Neural progenitor cell (in vitro differentiated cells): ENCODE measurements at regions not wholly inside any gene's neighbourhood (a gene's known extent, or its start where the extent isn't known, plus 50 kb on each side); places are given as distances from the start of the nearest gene placed in this dataset.

ENCODE experiments used
- DNase-seq: peaks from one replicate; pipeline ENCODE4 v3.0.0-alpha.2; 2016; ENCODE audit warnings: low spot score
- H2AFZ ChIP-seq: fragments of 200-600 bp; sonication (generic); replicated peaks from 2 replicates; pipeline ENCODE4 v1.6.1; 2016; ENCODE audit warnings: antibody characterized with exemption
- H3F3A ChIP-seq: fragments of 200-600 bp; sonication (generic); 2 replicates; pipeline ENCODE4 v1.6.1; 2016; ENCODE audit warnings: antibody characterized with exemption, low read depth
- H3K27ac ChIP-seq: fragments of 200-600 bp; sonication (generic); 2 replicates; pipeline ENCODE4 v1.5.1; 2016; ENCODE audit warnings: mild to moderate bottlenecking
- H3K27me3 ChIP-seq: fragments of 200-600 bp; sonication (generic); 2 replicates; pipeline ENCODE4 v1.6.1; 2016; ENCODE audit warnings: mild to moderate bottlenecking, moderate library complexity
- H3K36me3 ChIP-seq: fragments of 200-600 bp; sonication (generic); 2 replicates; pipeline ENCODE4 v1.5.1; 2016
- H3K4me1 ChIP-seq: fragments of 200-600 bp; sonication (generic); 2 replicates; pipeline ENCODE4 v1.6.1; 2016; ENCODE audit warnings: mixed run types
- H3K4me2 ChIP-seq: fragments of 200-600 bp; sonication (generic); 2 replicates; pipeline ENCODE4 v1.6.1; 2016
- H3K4me3 ChIP-seq: fragments of 200-600 bp; sonication (generic); 2 replicates; pipeline ENCODE4 v1.5.1; 2016
- H3K79me2 ChIP-seq: fragments of 200-600 bp; sonication (generic); 2 replicates; pipeline ENCODE4 v1.6.1; 2016; ENCODE audit warnings: low read depth
- H3K9ac ChIP-seq: fragments of 200-600 bp; sonication (generic); 2 replicates; pipeline ENCODE4 v1.6.1; 2016
- H3K9me3 ChIP-seq: fragments of 200-600 bp; sonication (generic); 2 replicates; pipeline ENCODE4 v1.5.1; 2016; ENCODE audit warnings: low read depth
- H4K20me1 ChIP-seq: fragments of 200-600 bp; sonication (generic); 2 replicates; pipeline ENCODE4 v1.6.1; 2016; ENCODE audit warnings: low read depth
- H3K27ac Mint-ChIP-seq: 3 replicates; pipeline ENCODE4 v1.8.0; 2021; ENCODE audit warnings: mixed read lengths
- H3K27me3 Mint-ChIP-seq: 2 replicates; pipeline ENCODE4 v1.8.0; 2022; ENCODE audit warnings: low read depth, mild to moderate bottlenecking, inconsistent platforms, moderate library complexity, mixed read lengths; ENCODE audit not compliant: insufficient read depth
- H3K36me3 Mint-ChIP-seq: 3 replicates; pipeline ENCODE4 v1.8.0; 2021; ENCODE audit warnings: mixed read lengths
- H3K4me1 Mint-ChIP-seq: 3 replicates; pipeline ENCODE4 v1.8.0; 2021; ENCODE audit warnings: mixed read lengths
- H3K4me3 Mint-ChIP-seq: 3 replicates; pipeline ENCODE4 v1.8.0; 2021; ENCODE audit warnings: mild to moderate bottlenecking, moderate library complexity, mixed read lengths
- H3K9me3 Mint-ChIP-seq: 3 replicates; pipeline ENCODE4 v1.8.0; 2020; ENCODE audit warnings: mixed read lengths
- CTCF ChIP-seq: fragments of 200-600 bp; sonication (generic); IDR thresholded peaks from 2 replicates; pipeline ENCODE4 v1.5.1; 2017; ENCODE audit warnings: antibody characterized with exemption, mild to moderate bottlenecking
- EZH2 ChIP-seq: fragments of 200-600 bp; sonication (generic); IDR thresholded peaks from 2 replicates; pipeline ENCODE4 v1.6.1; 2017; ENCODE audit warnings: antibody characterized with exemption, mild to moderate bottlenecking, moderate library complexity
- EZH2phosphoT487 ChIP-seq: fragments of 200-600 bp; sonication (generic); IDR thresholded peaks from 2 replicates; pipeline ENCODE4 v1.6.1; 2017; ENCODE audit warnings: antibody characterized with exemption

DNA sequence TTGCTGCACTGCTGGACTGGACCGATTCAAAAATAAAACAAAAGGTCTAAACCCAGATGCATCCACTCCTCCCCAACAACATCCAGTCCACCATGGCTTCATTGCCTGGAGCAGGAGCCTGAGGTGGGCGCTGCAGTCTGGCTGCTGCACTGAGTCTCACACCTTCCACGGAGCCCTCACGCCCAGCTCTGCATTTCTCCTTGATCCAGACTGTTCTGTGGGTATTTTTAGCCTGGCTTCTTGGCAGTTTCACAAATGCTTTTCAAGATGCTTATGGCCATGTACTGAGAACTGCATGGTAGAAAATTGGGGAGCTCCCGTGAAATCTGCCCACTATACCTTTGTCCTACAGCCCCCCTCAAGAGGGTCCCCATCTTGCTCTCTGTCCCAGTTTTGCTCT is 53.3 kb upstream of the JAM3 start:
- no peaks in the 10 kb centered on the region for H3F3A ChIP-seq
- Mint-ChIP-seq H3K9me3 (peaks cover 3% of the 10 kb centered on the region), H3K36me3 (no peaks in the 10 kb centered on the region), H3K4me1 (peaks cover 6% of the 10 kb centered on the region), H3K27me3 (peaks cover 6% of the 10 kb centered on the region), H3K27ac (no peak overlapping the region), H3K4me3 (no peak overlapping the region)
- H3K4me2 ChIP-seq: no peak overlapping the region
- no peaks in the 10 kb centered on the region for H3K9me3 ChIP-seq
- DNase-seq: no peak
- no peak overlapping the region for H3K4me3 ChIP-seq
- H3K27me3 ChIP-seq: peaks cover 29% of the 10 kb centered on the region
- H3K36me3 ChIP-seq: no peaks in the 10 kb centered on the region
- H4K20me1 ChIP-seq: no peaks in the 10 kb centered on the region
- H3K9ac ChIP-seq: no peak overlapping the region
- H3K4me1 ChIP-seq: no peaks in the 10 kb centered on the region
- TF ChIP-seq CTCF (no peak), EZH2phosphoT487 (no peak)
- H3K27ac ChIP-seq: no peak overlapping the region
- H3K79me2 ChIP-seq: no peaks in the 10 kb centered on the region
- no peak overlapping the region for H2AFZ ChIP-seq

DNA sequence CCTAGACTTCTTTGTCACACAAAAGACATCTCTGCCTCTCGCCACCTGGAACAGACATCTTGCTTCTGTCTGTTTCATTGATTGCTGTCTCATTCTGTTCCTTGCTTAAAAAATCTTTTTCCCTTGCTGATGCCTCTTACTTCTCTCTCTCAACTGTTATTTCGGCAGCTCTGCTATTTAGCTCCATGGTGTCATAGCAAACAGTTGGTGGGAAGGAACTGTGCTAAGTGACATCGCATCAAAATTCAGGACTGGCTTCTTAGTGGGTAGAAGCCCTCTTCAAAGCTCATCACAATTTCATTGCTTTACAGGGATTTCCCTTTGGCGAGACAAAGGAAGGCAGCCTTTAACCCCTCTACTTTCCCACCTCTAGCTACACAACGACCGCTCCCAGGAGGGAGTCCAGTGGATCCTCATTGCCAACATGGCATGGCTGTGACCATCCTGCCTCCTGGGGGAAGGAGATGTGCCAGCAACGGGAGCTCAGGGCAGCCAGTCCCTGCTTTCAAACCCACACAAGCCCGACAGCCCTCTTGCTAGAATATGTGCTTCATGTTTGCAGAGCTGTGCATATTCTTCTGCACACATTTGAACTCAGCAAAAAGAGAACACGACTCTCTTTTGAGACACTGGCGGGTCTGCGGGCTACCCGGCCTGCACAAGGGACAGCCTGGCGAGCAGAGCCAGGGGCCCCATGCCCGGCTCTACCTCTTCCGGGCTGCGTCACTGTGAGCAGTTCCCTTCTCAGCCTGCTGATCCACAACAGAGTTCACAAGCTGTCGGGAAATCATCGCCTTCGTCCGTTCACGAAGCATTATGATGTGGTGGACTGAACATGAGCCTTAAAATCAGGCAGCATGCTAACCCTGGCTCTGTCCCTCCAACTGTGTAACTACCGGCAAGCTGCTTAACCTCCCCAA is 51.1 kb upstream of the JAM3 start:
- Mint-ChIP-seq H3K27me3 (peaks cover 10% of the 10 kb centered on the region), H3K4me3 (no peak overlapping the region)

More for the DNA sequence above, 51.1 kb upstream of the JAM3 start:
- Histone ChIP-seq H3K4me2 (no peak overlapping the region), H3K27me3 (peaks cover 29% of the 10 kb centered on the region), H3K36me3 (no peaks in the 10 kb centered on the region), H3K79me2 (no peaks in the 10 kb centered on the region), H3K4me3 (no peak overlapping the region), H2AFZ (no peak overlapping the region), H4K20me1 (no peaks in the 10 kb centered on the region), H3F3A (no peaks in the 10 kb centered on the region), H3K4me1 (no peaks in the 10 kb centered on the region), H3K27ac (no peak overlapping the region), H3K9me3 (no peaks in the 10 kb centered on the region), H3K9ac (no peak overlapping the region)
- TF ChIP-seq EZH2: no peak
- TF ChIP-seq EZH2phosphoT487: no peak
- TF ChIP-seq CTCF: no peak
- Mint-ChIP-seq H3K36me3 (no peaks in the 10 kb centered on the region), H3K27ac (no peak overlapping the region), H3K4me1 (peaks cover 6% of the 10 kb centered on the region), H3K9me3 (peaks cover 3% of the 10 kb centered on the region)
- DNase-seq: no peak
